NCI-H82 (cell line): ENCODE measurements at regions not wholly inside any gene's neighbourhood (a gene's known extent, or its start where the extent isn't known, plus 50 kb on each side); places are given as distances from the start of the nearest gene placed in this dataset.
"Not testable (repeated sequence)": the region's sequence is repeated elsewhere in the genome, so short reads cannot be mapped to it uniquely, and the experiment has no call there.

Source experiments
- DNase-seq: peaks from one replicate; lab custom pipeline; 2025; lab: John Stamatoyannopoulos, UW

DNA sequence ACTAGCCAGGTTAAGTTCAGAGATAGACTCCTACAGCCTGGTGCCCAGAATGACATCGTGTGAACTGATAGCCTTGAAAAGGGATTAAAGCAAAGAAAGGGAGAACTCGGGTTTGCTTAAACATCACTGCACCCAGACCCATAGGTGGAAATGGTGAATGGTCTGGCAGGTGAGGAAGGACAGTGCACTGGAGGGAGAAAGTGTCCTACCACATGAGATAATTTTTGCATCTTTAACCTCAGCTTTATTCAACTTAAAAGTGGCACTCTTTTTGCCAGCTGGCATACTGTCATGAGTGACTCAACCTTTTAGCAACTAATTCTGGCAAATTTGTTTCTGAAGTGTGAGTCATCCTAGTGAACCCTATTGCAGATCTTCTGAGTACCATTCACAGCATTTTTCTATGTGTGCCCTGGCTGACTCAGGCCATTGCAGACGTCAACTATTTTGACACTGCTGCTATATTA, 53.0 kb upstream of the DAPP1 start:
- no peak for DNase-seq

DNA sequence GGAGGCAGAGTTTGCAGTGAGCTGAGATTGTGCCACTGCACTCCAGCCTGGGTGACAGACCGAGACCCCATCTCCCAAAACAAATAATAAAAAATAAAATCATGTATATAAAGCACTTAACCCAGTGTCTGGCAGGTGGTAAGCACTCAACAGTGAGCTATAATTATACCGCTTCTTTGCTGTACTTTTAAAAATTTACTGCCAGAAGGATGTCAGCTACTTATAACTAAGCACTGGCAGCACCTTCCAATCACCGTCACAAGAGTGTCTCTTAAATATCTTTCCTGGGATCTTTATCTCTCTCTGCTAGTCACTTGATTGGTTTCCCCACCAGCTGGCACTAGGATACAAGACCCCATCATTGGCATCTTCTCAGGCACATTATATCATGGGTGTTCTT, 53.9 kb upstream of the DAPP1 start:
- DNase-seq: no peak

DNA sequence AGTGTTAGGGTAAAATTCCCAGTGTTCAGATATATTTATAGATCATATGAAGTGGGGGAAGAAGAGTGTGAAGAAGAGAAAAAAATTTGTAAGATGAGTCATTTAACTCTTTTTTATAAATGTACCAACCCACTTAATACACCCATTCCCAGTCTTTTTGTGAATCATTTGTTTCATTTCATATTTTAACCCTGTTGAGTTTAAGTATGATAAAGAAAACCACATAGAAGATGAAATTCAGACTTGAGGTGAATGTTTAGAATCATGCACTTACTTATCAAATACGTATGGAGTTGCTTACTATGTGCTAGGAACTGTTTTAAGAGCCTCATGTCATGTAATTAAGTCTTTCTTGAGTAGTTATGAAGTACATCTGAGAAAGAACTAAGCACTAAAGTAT, 56.6 kb upstream of the DAPP1 start:
- no peak for DNase-seq

DNA sequence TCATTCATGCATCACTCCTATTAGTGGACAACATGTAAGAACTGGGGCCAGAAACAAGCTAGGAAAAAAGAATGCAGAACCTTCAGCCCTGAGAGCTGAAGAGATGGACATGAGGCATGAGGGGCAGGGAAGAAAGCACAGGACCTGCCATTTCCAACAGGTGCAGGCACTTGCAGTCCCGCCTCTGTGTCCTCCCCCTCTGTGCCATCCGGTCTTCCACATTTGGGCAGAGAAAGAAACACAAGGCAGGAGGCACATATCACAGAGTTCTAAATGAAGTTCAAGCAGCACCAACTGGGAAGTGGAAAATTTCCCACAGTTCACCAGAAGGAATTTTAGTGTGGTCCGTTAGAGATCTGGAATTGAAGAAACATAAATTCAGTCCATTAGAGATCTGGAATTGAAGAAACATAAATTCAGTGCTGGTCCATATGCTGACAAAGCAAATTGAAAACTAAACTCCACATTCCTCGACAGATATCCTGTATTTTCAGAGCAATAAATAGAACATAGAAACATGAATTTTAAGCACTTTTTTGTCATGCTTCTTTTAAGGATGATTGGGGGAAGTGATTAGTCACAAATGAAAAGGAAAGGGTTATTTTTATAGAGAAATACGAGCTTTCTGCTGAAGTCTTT, 57.2 kb upstream of the DAPP1 start:
- DNase-seq: no peak

- DNase-seq: no peak
These were observed 61.2 kb upstream of the DAPP1 start for GRCh38 chr4:99755223-99755944.

- DNase-seq: no peak
These were observed 61.9 kb upstream of the DAPP1 start for GRCh38 chr4:99754756-99755155.

GRCh38 chr4:99753931-99754330, 62.7 kb upstream of the DAPP1 start:
- DNase-seq: no peak

DNA sequence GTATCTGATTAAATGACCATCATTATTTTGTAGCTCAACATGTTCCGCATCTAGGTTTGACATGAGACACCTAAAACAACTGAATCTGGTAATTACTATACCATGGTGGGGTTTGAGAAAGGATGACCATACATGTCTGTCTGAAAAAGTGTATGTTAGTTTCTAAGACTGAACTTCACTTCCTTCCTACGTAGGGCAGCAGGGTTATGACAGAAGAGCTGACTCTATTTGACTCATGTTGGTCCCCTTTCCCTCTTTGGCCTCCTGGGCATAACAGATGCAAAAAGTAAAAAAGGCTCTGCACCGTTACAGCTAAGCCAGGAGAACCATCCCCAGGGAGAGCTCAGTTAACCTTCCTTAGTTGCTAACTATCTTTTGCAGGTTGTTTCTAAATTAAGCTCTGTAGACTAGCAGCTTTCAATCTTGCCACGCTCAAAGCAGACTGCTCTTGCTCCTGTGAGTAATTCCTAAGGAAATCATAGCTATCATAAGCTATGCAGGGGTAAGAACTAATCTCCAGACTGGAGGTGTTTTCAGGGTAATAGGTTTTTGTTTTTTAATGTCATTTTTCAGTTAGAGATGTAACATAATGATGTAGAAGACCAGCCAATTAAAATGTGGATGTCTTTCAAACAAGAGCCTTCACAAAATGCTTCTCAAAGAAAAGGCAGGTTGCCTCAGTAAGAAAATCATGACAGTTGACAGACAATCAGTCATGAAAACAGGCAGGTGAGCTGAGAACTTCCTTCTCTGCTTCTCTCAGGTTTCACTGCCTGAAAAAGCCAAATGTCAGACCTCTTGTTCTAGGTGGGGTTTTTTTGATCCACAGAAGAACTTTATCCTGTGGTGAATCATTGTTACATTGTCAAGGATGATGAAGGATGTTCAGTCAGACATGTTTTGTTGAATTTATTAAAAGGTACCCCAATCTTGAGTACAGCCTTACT, 66.9 kb upstream of the DAPP1 start:
- DNase-seq: no peak

- no peak for DNase-seq
These were observed 70.2 kb upstream of the DAPP1 start for GRCh38 chr4:99746443-99746842.

GRCh38 chr4:99736846-99737245, 79.2 kb upstream of the C4orf54 start:
- no peak for DNase-seq

DNA sequence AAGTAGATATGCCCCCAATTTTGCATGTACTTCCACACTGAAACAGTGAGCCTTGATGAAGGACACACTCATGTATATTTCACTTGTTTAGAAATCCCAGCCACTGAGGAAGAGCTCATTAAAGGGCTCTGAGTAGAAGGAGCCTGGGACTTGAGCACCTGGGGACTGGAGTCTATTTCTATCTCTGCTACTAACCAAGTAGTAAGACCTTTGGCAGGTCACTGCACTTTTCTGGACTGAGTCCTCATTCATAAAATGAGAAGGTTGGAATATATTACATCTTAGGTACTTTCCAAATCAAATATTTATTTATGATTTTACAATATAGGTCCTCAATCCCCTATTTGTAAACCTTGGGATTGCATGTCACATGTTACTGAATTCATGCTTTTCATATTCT, 78.2 kb upstream of the C4orf54 start:
- no peak for DNase-seq

GRCh38 chr4:99734583-99735322, 77.1 kb upstream of the C4orf54 start:
- DNase-seq: no peak

GRCh38 chr4:99733455-99733854, 75.8 kb upstream of the C4orf54 start:
- DNase-seq: not testable (repeated sequence)

DNA sequence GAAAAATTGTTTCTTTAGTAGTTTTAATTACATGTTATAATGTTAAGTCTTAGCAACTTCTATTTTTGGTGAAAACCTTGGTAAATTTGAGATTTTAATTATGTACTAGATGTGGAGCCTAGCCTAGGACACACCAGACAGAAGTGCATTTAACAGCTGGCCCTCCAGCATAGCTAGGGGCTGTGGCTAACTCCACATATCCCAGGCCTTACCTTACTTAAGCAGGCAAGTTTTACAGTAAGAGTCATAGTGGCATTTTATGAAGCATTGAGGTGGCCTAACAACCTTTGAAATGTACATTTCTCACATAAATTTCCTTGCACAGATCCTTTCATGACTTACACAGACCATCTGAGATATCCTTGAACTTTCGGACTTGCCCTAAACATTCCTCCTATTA, 71.6 kb upstream of the C4orf54 start:
- DNase-seq: no peak

GRCh38 chr4:99724067-99724466, 66.4 kb upstream of the C4orf54 start:
- DNase-seq: no peak

DNA sequence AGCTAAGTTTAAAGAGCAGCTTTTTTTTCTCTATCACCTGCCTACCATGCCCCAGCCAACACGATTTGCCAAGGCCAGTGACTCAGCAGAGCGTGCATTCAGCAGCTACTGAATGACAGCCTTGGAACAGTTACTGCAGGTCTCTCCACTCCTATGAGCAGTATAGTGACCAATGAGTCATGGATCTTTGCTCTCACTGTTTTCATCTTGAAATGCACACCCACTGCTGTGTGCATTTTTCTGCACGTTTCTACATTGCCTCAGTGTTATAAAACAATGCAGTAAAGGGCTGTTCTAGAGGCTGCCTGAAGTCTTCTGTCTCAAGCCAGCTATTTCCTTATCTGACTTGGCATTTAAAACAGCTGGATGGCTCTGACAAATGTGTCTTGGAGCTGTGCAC, 66.0 kb upstream of the C4orf54 start:
- DNase-seq: no peak

GRCh38 chr4:99722725-99723124, 65.1 kb upstream of the C4orf54 start:
- DNase-seq: no peak

DNA sequence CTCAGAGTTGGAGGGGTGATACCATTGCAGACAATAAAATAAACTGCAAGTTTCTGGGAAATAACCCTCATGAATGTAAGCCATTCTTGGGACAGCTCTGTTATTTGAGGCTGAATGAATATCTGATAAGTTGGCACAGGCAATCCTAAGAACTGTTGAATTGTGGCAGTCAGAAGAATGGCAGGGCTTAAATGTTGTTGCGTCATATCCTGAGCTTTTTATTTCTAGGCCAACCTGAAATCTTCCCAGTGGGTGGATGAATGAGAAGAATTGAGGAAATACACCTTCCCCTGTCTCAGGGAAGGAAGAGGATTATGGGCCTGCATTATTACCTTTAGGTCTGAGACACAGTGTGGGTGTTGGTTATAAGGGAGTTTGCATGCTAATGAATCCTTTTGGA, 64.4 kb upstream of the C4orf54 start:
- DNase-seq: no peak

GRCh38 chr4:99720206-99720605, 62.6 kb upstream of the C4orf54 start:
- peak; percentile 87 for DNase-seq

- no peak for DNase-seq
These were observed 59.4 kb upstream of the C4orf54 start for GRCh38 chr4:99716996-99717395.

DNA sequence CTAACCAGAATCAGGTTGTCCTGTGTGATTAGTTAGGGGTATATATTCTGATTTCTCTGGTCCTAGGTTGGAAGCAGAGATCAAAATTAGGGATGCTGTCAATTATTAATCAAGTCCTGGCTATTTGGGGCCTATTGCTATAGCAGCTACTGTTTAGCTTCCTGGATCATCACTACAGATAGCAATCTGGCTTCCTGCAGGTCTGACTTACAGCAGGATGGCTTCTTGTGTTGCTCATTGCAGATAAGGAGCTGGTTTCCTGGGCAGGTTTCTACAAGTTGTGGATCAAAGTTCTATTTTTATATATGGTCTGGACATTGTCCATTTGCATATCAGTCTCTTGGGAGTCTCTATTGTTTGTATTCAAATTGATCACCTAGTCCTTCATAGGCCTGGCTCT, 57.7 kb upstream of the C4orf54 start:
- DNase-seq: no peak

- peak; percentile 7 for DNase-seq
These were observed 56.6 kb upstream of the C4orf54 start for GRCh38 chr4:99714179-99714578.
